B cell (primary cell): ENCODE measurements at regions not wholly inside any gene's neighbourhood (a gene's known extent, or its start where the extent isn't known, plus 50 kb on each side); places are given as distances from the start of the nearest gene placed in this dataset.

ENCODE experiments used
- ATAC-seq: fragments of 200-7000 bp; cut with Tn5 transposase; one replicate; pipeline ENCODE4 v1.10.0; 2021; ENCODE audit warnings: low read depth, mild to moderate bottlenecking, moderate number of reproducible peaks, moderate library complexity
- CTCF ChIA-PET: fragments of 350-600 bp; sonication (Branson Sonifier 250); formaldehyde crosslinking; loops from one replicate; lab custom pipeline; 2021; ENCODE audit warnings: antibody characterized with exemption, inconsistent platforms; lab: Charles Lee
- POLR2A ChIA-PET: fragments of 350-600 bp; sonication (Branson Sonifier 250); formaldehyde crosslinking; loops from one replicate; lab custom pipeline; 2021; ENCODE audit warnings: antibody characterized with exemption; lab: Charles Lee
- DNase-seq: peaks from one replicate; pipeline ENCODE4 v3.0.0; 2013
- H2AFZ ChIP-seq: 2 replicates; pipeline ENCODE4 v1.6.1; 2012; ENCODE audit warnings: mild to moderate bottlenecking, low read depth, low read length; ENCODE audit not compliant: insufficient read depth, poor library complexity, severe bottlenecking
- H3K27ac ChIP-seq, 2 donors: 1 replicate in 1 of 2; 2 replicates in 1 of 2; pipeline ENCODE4 v1.5.1; 2012 to 2013; ENCODE audit warnings: low read length in 2 of 2, mild to moderate bottlenecking in 2 of 2, moderate library complexity in 1 of 2
- H3K27me3 ChIP-seq, 4 experiments: fragments of 200-600 bp in 1 of 4; sonication (generic) in 1 of 4; replicated peaks in 1 of 4; 1 replicate in 2 of 4; 2 replicates in 2 of 4; pipeline versions ENCODE4 v1.6.1 to v1.7.0; 2013 to 2016; ENCODE audit warnings: low read length in 3 of 4, mild to moderate bottlenecking in 2 of 4, mixed read lengths in 1 of 4, moderate library complexity in 1 of 4; ENCODE audit not compliant: insufficient read depth in 4 of 4, control insufficient read depth in 3 of 4; ENCODE audit errors: control extremely low read depth in 1 of 4
- H3K36me3 ChIP-seq, 2 experiments: replicated peaks in 1 of 2; 1 replicate in 1 of 2; 2 replicates in 1 of 2; pipeline versions ENCODE4 v1.6.1 to v1.7.1; 2013; ENCODE audit warnings: low read length in 1 of 2; ENCODE audit not compliant: insufficient read depth in 2 of 2, control insufficient read depth in 1 of 2; ENCODE audit errors: control extremely low read depth in 1 of 2, extremely low read depth in 1 of 2
- H3K4me1 ChIP-seq, 2 donors: fragments of 200-600 bp in 1 of 2; sonication (generic) in 1 of 2; 1 replicate in 1 of 2; 2 replicates in 1 of 2; pipeline versions ENCODE4 v1.5.1 to v1.6.1; 2013 to 2017; ENCODE audit warnings: low read length in 2 of 2; ENCODE audit not compliant: control insufficient read depth in 2 of 2, insufficient read depth in 2 of 2
- H3K4me2 ChIP-seq: replicated peaks from 2 replicates; pipeline ENCODE3; 2012; ENCODE audit warnings: mild to moderate bottlenecking, low read depth, low read length; ENCODE audit not compliant: poor library complexity, severe bottlenecking
- H3K4me3 ChIP-seq, 5 experiments: fragments of 200-600 bp in 1 of 5; sonication (generic) in 1 of 5; 1 replicate in 3 of 5; 2 replicates in 2 of 5; pipeline versions ENCODE4 v1.5.1 to v1.7.0; 2011 to 2016; ENCODE audit warnings: low read length in 4 of 5, mild to moderate bottlenecking in 4 of 5, low read depth in 2 of 5, control low read depth in 1 of 5, moderate library complexity in 1 of 5; ENCODE audit not compliant: insufficient read depth in 1 of 5; ENCODE audit errors: control extremely low read depth in 1 of 5, extremely low read depth in 1 of 5
- H3K79me2 ChIP-seq: fragments of 200-600 bp; sonication (generic); one replicate; pipeline ENCODE4 v1.6.0; 2016; ENCODE audit warnings: low read length; ENCODE audit not compliant: control insufficient read depth, insufficient read depth
- H3K9ac ChIP-seq: fragments of 200-600 bp; sonication (generic); 2 replicates; pipeline ENCODE4 v1.6.1; 2017; ENCODE audit warnings: mild to moderate bottlenecking, low read length, moderate library complexity
- H3K9me3 ChIP-seq, 3 donors: one replicate each; pipeline versions ENCODE4 v1.6.1 to v1.7.1; 2013; ENCODE audit warnings: low read length in 2 of 3; ENCODE audit not compliant: control insufficient read depth in 2 of 3, insufficient read depth in 1 of 3; ENCODE audit errors: control extremely low read depth in 1 of 3
- H4K20me1 ChIP-seq: 2 replicates; pipeline ENCODE4 v1.6.0; 2012; ENCODE audit warnings: mild to moderate bottlenecking, low read length; ENCODE audit not compliant: insufficient read depth, control insufficient read depth, poor library complexity, severe bottlenecking
- H3K27ac Mint-ChIP-seq: one replicate; pipeline ENCODE4 v1.8.0; 2021; ENCODE audit warnings: mixed read lengths
- H3K27me3 Mint-ChIP-seq: one replicate; pipeline ENCODE4 v1.8.0; 2021; ENCODE audit warnings: mixed read lengths
- H3K4me1 Mint-ChIP-seq: one replicate; pipeline ENCODE4 v1.8.0; 2021; ENCODE audit warnings: mixed read lengths
- H3K4me3 Mint-ChIP-seq: one replicate; pipeline ENCODE4 v1.8.0; 2021; ENCODE audit warnings: mixed read lengths
- H3K9me3 Mint-ChIP-seq: one replicate; pipeline ENCODE4 v1.8.0; 2022; ENCODE audit warnings: mixed read lengths; ENCODE audit not compliant: insufficient read depth
- EZH2 ChIP-seq: IDR thresholded peaks from 2 replicates; pipeline ENCODE4 v1.6.1; 2012; ENCODE audit warnings: borderline replicate concordance, low read depth, mild to moderate bottlenecking, moderate library complexity, low read length; ENCODE audit not compliant: insufficient read depth, poor library complexity, severe bottlenecking
- WGBS: methylation state at CpG from one replicate; pipeline ENCODE4 v1.1.5; 2013; ENCODE audit warnings: missing lambda C conversion rate; ENCODE audit not compliant: insufficient coverage; 5-methylcytosine and 5-hydroxymethylcytosine counted together
- intact Hi-C: fragments of 100-400 bp; cut with micrococcal nuclease; formaldehyde crosslinking; loops from one replicate; pipeline ENCODE4 v1.10.0; 2022
- TF ChIP-seq, protein P1 (sequence below): fragments of 200-600 bp; IDR thresholded peaks from one replicate; pipeline ENCODE4 v1.8.0; 2022; ENCODE audit warnings: antibody characterized with exemption, mild to moderate bottlenecking

DNA sequence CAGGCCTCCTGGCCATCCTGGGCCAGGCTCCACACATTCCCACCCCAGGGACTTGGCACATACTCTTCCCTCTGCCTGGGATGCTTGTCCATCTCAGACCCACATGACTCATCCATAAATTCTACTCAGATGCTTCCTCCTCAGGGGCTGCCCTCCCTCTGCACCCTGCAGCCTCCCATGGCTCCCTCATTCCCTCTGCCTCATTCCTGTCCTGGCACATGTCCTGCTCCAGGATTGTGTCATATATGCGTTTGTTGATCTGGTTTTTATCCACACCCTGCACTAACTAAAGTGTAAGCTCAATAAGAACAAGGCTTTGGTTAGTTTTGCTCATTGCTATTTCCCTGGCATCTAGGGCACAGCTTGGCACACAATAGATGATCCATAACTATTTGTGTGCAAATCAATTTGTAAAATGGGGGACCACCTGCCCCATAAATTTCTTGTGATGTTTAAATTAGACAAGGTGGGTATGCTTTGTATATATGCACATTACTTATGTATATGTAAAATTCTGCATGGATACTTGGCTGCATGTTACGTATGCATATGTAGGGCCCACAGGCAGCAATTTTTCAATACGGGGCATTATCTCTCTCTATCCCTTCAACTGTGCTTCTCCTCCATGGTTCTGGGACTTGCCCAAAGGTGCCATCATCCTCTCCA is 191.4 kb downstream of the PTPRU start:
- Histone ChIP-seq H3K27ac (no peak overlapping the region), H3K9ac (no peak overlapping the region), H3K4me3 (no peak overlapping the region), H2AFZ (no peak overlapping the region), H3K4me2 (no peak overlapping the region), H3K4me1 (no peaks in the 10 kb centered on the region), H3K27me3 (peaks cover 0 to 9% (median 2%) of the 10 kb centered on the region in 4 experiments), H3K36me3 (no peaks in the 10 kb centered on the region), H4K20me1 (no peaks in the 10 kb centered on the region), H3K9me3 (peaks cover 0 to 14% (median 7%) of the 10 kb centered on the region in 3 donors), H3K79me2 (no peaks in the 10 kb centered on the region)
- 60% methylated on average over 2 of the region's 3 CpGs for WGBS
- H3K27ac Mint-ChIP-seq = no peak overlapping the region
- H3K9me3 Mint-ChIP-seq = peaks cover 6% of the 10 kb centered on the region
- peaks cover 9% of the 10 kb centered on the region for H3K27me3 Mint-ChIP-seq
- no peak for TF ChIP-seq EZH2
- TF ChIP-seq, protein P1, sequence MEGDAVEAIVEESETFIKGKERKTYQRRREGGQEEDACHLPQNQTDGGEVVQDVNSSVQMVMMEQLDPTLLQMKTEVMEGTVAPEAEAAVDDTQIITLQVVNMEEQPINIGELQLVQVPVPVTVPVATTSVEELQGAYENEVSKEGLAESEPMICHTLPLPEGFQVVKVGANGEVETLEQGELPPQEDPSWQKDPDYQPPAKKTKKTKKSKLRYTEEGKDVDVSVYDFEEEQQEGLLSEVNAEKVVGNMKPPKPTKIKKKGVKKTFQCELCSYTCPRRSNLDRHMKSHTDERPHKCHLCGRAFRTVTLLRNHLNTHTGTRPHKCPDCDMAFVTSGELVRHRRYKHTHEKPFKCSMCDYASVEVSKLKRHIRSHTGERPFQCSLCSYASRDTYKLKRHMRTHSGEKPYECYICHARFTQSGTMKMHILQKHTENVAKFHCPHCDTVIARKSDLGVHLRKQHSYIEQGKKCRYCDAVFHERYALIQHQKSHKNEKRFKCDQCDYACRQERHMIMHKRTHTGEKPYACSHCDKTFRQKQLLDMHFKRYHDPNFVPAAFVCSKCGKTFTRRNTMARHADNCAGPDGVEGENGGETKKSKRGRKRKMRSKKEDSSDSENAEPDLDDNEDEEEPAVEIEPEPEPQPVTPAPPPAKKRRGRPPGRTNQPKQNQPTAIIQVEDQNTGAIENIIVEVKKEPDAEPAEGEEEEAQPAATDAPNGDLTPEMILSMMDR = no peak
- intact Hi-C loops = no loop called here
- H3K4me1 Mint-ChIP-seq = no peaks in the 10 kb centered on the region
- ATAC-seq = no peak
- DNase-seq = no peak
- ChIA-PET CTCF (no interaction called here), POLR2A (no interaction called here)
- no peak overlapping the region for H3K4me3 Mint-ChIP-seq

DNA sequence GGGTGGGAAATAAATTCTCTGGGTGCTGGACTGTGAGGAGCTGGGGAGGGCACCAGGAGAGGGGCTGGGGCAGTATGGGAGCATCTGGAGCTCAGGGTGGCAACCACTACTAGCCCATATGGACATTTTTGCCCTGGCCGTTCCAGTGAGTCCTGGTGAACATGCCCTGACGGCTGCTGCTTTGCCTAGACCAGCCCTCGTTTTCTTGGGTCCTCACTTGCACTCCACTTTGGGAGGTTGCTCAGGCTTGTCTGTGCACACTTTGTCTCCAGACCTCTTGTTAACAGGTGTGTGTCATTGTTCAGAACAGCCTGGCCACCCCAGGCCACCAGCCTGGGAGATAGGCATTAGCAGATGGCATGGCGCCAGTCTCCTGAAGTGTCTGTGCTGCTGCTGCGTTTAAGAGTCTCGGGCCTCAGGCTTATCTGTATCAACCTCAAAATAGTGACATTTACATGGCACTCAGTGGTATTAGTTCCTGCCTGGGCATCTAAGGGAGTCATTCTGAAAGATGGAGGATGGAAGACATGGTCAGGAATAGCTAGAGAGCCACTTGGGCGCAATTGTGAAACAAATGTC is 190.5 kb downstream of the PTPRU start:
- Mint-ChIP-seq H3K4me3 (no peak overlapping the region), H3K9me3 (peaks cover 5% of the 10 kb centered on the region), H3K27ac (no peak overlapping the region), H3K27me3 (peaks cover 14% of the 10 kb centered on the region), H3K4me1 (no peaks in the 10 kb centered on the region)
- H3K36me3 ChIP-seq = no peaks in the 10 kb centered on the region
- peaks cover 0 to 14% (median 7%) of the 10 kb centered on the region in 3 donors for H3K9me3 ChIP-seq
- no peak overlapping the region for H3K27ac ChIP-seq
- ATAC-seq = no peak
- no peaks in the 10 kb centered on the region for H4K20me1 ChIP-seq
- POLR2A ChIA-PET = no interaction called here
- CTCF ChIA-PET = no interaction called here
- H3K4me1 ChIP-seq = no peaks in the 10 kb centered on the region
- intact Hi-C loops = no loop called here
- peaks cover 0 to 9% (median 2%) of the 10 kb centered on the region in 4 experiments for H3K27me3 ChIP-seq
- H3K9ac ChIP-seq = no peak overlapping the region
- WGBS = 90% methylated on average over 5 of the region's 7 CpGs
- DNase-seq = no peak
- no peak for TF ChIP-seq EZH2
- TF ChIP-seq, protein P1 = no peak
- H2AFZ ChIP-seq = no peak overlapping the region
- H3K79me2 ChIP-seq = no peaks in the 10 kb centered on the region
- H3K4me2 ChIP-seq = no peak overlapping the region
- H3K4me3 ChIP-seq = no peak overlapping the region
